Fibroblast of lung (primary cell): ENCODE measurements at regions not wholly inside any gene's neighbourhood (a gene's known extent, or its start where the extent isn't known, plus 50 kb on each side); places are given as distances from the start of the nearest gene placed in this dataset.

Experiments used
- EZH2 ChIP-seq: IDR thresholded peaks from 2 replicates; pipeline ENCODE4 v1.5.1; 2012; ENCODE audit warnings: low read length, control low read depth, mild to moderate bottlenecking; ENCODE audit errors: missing control alignments
- TF ChIP-seq, protein P1 (sequence below), 2 donors: IDR thresholded peaks in 1 of 2; conservative IDR thresholded peaks in 1 of 2; 1 replicate in 1 of 2; 2 replicates in 1 of 2; pipeline ENCODE4 v1.5.1; 2011 to 2012; ENCODE audit warnings: low read length in 2 of 2, control low read depth in 1 of 2, inconsistent platforms in 1 of 2, low read depth in 1 of 2, mild to moderate bottlenecking in 1 of 2

DNA sequence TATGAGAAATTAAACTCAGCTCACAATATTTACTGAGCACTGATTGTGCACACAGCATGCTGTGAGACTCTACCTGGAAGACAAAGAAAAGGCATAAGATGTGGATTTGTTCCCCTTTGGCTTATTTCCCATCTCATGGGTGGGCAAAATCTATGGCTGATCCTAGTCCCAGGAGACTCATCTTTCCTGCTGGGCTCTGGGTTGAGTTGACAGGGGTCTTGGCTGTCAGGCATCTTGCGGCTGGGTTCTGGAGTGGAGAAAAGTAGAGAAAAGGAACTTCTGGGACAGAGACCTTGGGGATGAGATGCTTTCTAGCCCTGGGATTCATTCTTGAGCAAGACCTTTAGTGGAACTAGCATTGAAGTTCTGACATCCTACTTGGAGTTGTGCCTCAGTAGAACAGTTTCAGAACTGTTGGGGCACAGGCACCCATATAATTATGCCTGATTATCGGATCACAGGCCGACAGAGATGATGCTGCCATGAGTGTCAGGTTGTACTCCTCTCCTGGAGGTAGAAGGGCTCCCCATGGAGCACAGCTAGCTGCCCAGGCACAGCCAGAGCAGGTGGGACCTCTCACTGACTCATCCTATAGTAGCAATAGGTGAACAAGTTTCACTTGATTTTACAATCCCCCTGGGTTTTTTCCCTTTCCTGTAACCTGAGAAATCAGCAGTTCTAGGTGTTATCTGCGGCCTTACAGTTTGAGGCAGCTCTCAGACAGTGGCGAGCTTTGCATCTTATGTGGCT is 260.9 kb downstream of the CYRIA start:
- no peak for TF ChIP-seq EZH2
- TF ChIP-seq, protein P1, sequence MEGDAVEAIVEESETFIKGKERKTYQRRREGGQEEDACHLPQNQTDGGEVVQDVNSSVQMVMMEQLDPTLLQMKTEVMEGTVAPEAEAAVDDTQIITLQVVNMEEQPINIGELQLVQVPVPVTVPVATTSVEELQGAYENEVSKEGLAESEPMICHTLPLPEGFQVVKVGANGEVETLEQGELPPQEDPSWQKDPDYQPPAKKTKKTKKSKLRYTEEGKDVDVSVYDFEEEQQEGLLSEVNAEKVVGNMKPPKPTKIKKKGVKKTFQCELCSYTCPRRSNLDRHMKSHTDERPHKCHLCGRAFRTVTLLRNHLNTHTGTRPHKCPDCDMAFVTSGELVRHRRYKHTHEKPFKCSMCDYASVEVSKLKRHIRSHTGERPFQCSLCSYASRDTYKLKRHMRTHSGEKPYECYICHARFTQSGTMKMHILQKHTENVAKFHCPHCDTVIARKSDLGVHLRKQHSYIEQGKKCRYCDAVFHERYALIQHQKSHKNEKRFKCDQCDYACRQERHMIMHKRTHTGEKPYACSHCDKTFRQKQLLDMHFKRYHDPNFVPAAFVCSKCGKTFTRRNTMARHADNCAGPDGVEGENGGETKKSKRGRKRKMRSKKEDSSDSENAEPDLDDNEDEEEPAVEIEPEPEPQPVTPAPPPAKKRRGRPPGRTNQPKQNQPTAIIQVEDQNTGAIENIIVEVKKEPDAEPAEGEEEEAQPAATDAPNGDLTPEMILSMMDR (conservative IDR thresholded peaks at IDR 0.05 in 1 of 2, IDR thresholded peaks at IDR 0.05 in 1 of 2; ENCODE audit: low read depth in 1 of 2, low read length in 2 of 2): no peak
